ENCODE measurements at regions not wholly inside any gene's neighbourhood (a gene's known extent, or its start where the extent isn't known, plus 50 kb on each side); places are given as distances from the start of the nearest gene placed in this dataset.
"Not testable (repeated sequence)": the region's sequence is repeated elsewhere in the genome, so short reads cannot be mapped to it uniquely, and the experiment has no call there.

DNA sequence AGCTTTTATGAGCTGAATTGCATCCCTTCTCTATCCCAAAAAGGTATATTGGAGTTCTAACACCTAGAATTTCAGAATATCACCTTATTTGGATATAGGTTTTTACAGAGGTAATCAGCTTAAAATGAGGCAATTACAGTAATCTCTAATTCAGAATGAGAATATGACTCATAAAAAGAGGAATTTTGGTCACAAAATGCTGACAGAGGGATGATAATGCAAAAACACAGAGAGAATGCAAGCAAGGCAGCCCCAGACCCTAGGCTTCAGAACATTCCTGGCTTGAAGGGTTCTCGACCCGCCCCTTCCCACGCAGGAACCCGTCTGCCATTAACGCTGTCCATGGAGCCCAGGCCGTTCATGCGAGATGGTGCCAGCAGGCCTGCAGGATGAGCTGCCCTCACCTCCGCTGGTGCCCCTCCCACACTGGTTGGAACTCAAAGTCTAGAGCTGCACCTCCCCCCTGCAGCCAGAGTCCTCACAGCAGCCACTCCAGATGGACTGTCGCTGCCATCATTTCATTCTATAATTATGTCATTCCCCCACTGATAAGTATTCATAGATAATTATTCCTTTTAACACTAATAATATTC, 1173.4 kb upstream of the ACO1 start:
- H3K27me3 Mint-ChIP-seq, result no peaks in the 10 kb centered on the region
- H3K36me3 Mint-ChIP-seq (ENCODE audit: low read depth), result no peaks in the 10 kb centered on the region
- POLR2A ChIA-PET, result no interaction called here
- H3K27ac Mint-ChIP-seq, result no peak overlapping the region
- no peaks in the 10 kb centered on the region for H3K9me3 Mint-ChIP-seq
- H3K4me1 Mint-ChIP-seq, result no peaks in the 10 kb centered on the region
- DNase-seq, result no peak
- CTCF ChIA-PET, result no interaction called here
- no peak overlapping the region for H3K4me3 Mint-ChIP-seq

DNA sequence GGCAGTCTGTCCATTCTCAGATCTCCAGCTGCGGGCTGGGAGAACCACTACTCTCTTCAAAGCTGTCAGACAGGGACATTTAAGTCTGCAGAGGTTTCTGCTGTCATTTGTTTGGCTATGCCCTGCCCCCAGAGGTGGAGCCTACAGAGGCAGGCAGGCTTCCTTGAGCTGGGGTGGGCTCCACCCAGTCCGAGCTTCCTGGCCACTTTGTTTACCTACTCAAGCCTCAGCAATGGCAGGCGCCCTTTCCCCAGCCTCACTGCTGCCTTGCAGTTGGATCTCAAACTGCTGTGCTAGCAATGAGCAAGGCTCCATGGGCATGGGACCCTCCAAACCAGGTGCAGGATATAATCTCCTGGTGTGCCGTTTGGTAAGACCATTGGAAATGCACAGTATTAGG, 1154.5 kb upstream of the ACO1 start:
- H3K27ac Mint-ChIP-seq; POLR2A ChIA-PET; H3K27me3 Mint-ChIP-seq; H3K4me1 Mint-ChIP-seq; CTCF ChIA-PET; H3K4me3 Mint-ChIP-seq; H3K36me3 Mint-ChIP-seq (ENCODE audit: low read depth); DNase-seq: not testable (repeated sequence)
- peaks cover 11% of the 10 kb centered on the region for H3K9me3 Mint-ChIP-seq

DNA sequence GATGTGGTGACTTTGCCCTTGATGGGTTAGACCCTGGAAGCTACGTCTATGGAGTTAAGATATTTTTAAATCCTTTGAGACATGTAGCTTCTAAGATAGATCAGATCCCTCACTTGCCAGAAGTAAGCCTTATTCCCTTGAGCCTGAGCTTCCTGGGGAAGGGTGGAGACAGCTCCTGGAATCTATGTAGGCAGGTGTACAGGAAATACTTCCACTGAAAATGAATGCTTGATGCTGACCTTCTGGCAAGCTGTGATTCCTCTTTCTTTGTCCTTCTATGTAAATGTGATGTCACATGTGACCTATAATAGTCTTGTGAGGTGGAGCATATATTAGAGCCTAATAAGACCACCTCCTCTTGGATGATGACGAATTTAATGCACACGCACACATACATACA, 1152.0 kb upstream of the ACO1 start:
- ChIA-PET POLR2A (no interaction called here), CTCF (interaction anchor here (0.5 kb wide), 1 partner anchor 567 kb away, joined by 5 read pairs; no protein-coding TSS in a partner anchor)
- no peak for DNase-seq
- H3K4me3 Mint-ChIP-seq, result no peak overlapping the region
- peaks cover 2% of the 10 kb centered on the region for H3K36me3 Mint-ChIP-seq (ENCODE audit: low read depth)
- H3K27me3 Mint-ChIP-seq, result no peaks in the 10 kb centered on the region
- H3K4me1 Mint-ChIP-seq, result peaks cover 5% of the 10 kb centered on the region
- peaks cover 13% of the 10 kb centered on the region for H3K9me3 Mint-ChIP-seq
- no peak overlapping the region for H3K27ac Mint-ChIP-seq

DNA sequence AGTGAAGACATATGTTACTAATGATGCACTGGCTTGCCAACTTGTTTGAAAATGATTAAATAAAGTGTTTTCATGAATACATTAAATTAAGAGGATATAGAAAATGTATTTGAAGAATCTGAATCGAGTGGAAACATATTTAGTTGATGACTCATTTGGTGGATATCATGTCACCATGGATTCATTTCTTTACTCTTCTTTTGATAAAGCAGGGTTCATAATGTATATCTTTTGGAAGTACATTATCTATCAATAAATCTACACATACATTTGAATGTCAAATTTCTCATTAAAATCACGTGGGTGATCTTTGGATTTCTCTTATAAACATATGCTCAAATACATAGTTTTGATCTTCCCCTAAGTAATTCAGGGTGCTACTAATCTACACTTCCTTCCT, 1148.1 kb upstream of the ACO1 start:
- no peak for DNase-seq

DNA sequence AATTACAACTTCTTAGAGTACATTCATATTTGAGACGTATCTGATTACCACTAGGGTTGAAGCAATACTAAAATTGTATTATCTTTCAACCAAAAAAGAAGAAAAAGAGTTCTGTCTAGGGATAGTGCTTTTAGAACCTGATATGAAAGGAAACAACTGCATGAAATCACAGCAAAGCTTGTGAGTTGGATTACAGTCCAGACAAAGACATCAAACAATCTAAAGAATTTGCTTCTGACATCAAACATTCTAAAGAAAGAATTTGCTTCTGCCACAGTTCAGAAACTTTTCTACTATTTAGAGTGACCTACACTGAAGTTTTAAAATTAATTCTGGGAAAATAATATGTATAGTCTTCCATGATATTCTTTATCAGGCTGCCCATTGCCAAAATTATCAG, 1141.1 kb upstream of the ACO1 start:
- CTCF ChIA-PET, result no interaction called here
- H3K4me3 Mint-ChIP-seq, result no peak overlapping the region
- POLR2A ChIA-PET, result no interaction called here

More for the DNA sequence above, 1148.1 kb upstream of the ACO1 start:
- H3K27ac Mint-ChIP-seq, result no peak overlapping the region
- POLR2A ChIA-PET, result no interaction called here
- H3K36me3 Mint-ChIP-seq (ENCODE audit: low read depth), result no peaks in the 10 kb centered on the region
- peaks cover 5% of the 10 kb centered on the region for H3K4me1 Mint-ChIP-seq
- H3K9me3 Mint-ChIP-seq, result peaks cover 2% of the 10 kb centered on the region
- H3K27me3 Mint-ChIP-seq, result no peaks in the 10 kb centered on the region
- CTCF ChIA-PET, result no interaction called here
- no peak overlapping the region for H3K4me3 Mint-ChIP-seq

DNA sequence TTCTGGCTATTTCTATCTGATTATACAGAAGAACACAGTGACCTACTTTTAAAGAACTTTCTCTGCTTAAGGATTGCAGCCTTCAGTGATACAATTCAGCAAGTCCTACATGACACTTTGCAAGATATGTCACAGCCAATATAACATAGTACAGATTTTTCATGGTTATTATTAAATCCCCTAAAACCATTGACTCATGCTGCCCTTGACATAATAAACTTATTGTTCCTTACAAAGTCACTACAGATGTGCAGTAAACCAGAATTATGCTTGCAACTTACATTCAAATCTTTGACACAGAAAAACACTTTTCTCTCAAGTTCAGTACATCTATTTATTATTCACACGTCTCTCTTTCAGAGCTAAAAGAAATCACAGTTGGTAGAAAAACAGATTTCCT, 1136.3 kb upstream of the ACO1 start:
- no peaks in the 10 kb centered on the region for H3K27me3 Mint-ChIP-seq
- POLR2A ChIA-PET, result no interaction called here
- H3K9me3 Mint-ChIP-seq, result peaks cover 6% of the 10 kb centered on the region
- no peak overlapping the region for H3K4me3 Mint-ChIP-seq
- H3K36me3 Mint-ChIP-seq (ENCODE audit: low read depth), result no peaks in the 10 kb centered on the region
- CTCF ChIA-PET, result no interaction called here
- no peak overlapping the region for H3K27ac Mint-ChIP-seq
- DNase-seq, result no peak
- H3K4me1 Mint-ChIP-seq, result no peaks in the 10 kb centered on the region

More for the DNA sequence above, 1141.1 kb upstream of the ACO1 start:
- H3K27me3 Mint-ChIP-seq, result no peaks in the 10 kb centered on the region
- no peaks in the 10 kb centered on the region for H3K4me1 Mint-ChIP-seq
- no peak overlapping the region for H3K27ac Mint-ChIP-seq
- DNase-seq, result no peak
- H3K9me3 Mint-ChIP-seq, result no peaks in the 10 kb centered on the region
- H3K36me3 Mint-ChIP-seq (ENCODE audit: low read depth), result no peaks in the 10 kb centered on the region

DNA sequence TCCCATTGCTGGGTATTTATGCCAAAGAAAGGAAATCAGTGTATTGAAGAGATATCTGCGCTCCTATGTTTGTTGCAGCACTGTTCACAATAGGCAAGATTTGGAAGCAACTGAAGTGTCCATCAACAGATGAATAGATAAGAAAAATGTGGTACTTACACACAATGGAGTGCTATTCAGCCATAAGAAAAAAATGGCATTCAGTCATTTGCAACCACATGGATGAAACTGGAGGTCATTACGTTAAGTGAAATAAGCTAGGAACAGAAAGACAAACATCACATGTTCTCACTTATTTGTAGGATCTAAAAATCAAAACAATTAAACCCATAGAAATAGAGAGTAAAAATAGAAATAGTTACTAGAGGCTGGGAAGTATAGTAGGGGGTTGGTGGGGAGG, 1133.1 kb upstream of the ACO1 start:
- ChIA-PET CTCF (no interaction called here), POLR2A (no interaction called here)
- Mint-ChIP-seq H3K36me3 (ENCODE audit: low read depth) (no peaks in the 10 kb centered on the region), H3K4me1 (no peaks in the 10 kb centered on the region), H3K27ac (no peak overlapping the region), H3K9me3 (peaks cover 6% of the 10 kb centered on the region), H3K4me3 (no peak overlapping the region), H3K27me3 (no peaks in the 10 kb centered on the region)
- DNase-seq, result no peak

DNA sequence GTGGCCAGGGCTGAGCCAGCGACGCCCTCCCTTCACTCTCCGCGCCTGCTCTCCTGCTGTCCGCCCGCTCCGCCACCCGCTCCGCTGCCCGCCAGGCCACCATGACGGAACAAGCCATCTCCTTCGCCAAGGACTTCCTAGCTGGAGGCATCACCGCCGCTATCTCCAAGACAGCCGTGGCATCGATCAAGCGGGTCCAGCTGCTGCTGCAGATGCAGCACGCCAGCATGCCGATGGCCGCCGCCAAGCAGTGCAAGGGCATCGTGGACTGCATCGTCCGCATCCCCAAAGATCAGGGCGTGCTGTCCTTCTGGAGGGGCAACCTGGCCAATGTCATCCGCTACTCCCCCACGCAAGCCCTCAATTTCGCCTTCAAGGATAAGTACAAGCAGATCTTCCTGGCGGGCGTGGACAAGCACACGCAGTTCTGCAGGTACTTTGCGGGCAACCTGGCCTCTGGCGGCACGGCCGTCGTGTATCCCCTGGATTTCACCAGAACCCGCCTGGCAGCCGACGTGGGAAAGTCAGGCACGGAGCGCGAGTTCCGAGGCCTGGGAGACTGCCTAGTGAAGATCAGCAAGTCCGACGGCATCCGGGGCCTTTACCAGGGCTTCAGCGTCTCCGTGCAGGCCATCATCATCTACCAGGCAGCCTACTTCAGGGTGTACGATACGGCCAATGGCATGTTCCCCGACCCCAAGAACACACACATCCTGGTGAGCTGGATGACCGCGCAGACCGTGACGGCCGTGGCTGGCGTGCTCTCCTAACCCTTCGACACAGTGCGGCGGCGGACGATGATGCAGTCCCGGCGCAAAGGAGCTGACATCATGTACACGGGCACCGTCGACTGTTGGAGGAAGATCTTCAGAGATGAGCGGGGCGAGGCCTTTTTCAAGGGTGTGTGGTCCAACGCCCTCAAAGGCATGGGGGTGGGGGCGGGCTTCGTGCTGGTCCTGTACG, 1130.4 kb upstream of the ACO1 start:
- CTCF ChIA-PET, result interaction anchor here (0.6 kb wide), 1 partner anchor 15 kb away, joined by 5 read pairs; no protein-coding TSS in a partner anchor
- POLR2A ChIA-PET, result no interaction called here
- Mint-ChIP-seq H3K4me3 (no peak overlapping the region), H3K9me3 (peaks cover 6% of the 10 kb centered on the region), H3K36me3 (ENCODE audit: low read depth) (no peaks in the 10 kb centered on the region), H3K4me1 (no peaks in the 10 kb centered on the region), H3K27ac (no peak overlapping the region), H3K27me3 (no peaks in the 10 kb centered on the region)
- DNase-seq, result no peak

DNA sequence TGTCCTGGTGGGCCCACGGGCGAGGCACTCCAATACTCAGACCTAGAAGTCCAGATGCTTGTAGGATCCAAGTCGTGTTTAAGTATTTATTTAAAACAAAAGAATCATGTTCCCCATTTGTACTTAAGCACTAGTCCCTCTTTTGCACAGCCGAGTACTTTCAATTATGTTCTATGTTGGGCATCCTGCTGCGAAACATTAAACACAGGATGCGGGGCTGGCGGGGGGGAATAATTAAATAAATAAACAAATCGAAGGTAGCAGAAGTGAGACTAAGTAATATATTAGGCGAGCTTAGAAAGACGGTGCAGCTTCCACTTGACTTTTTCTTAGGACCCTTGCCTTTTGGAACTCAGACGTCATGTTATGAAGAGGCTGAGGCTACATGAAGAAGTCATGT, 1129.2 kb upstream of the ACO1 start:
- Mint-ChIP-seq H3K9me3 (peaks cover 6% of the 10 kb centered on the region), H3K27ac (no peak overlapping the region), H3K4me3 (no peak overlapping the region), H3K4me1 (peaks cover 6% of the 10 kb centered on the region), H3K27me3 (no peaks in the 10 kb centered on the region), H3K36me3 (ENCODE audit: low read depth) (no peaks in the 10 kb centered on the region)
- POLR2A ChIA-PET, result no interaction called here
- no peak for DNase-seq
- CTCF ChIA-PET, result no interaction called here

DNA sequence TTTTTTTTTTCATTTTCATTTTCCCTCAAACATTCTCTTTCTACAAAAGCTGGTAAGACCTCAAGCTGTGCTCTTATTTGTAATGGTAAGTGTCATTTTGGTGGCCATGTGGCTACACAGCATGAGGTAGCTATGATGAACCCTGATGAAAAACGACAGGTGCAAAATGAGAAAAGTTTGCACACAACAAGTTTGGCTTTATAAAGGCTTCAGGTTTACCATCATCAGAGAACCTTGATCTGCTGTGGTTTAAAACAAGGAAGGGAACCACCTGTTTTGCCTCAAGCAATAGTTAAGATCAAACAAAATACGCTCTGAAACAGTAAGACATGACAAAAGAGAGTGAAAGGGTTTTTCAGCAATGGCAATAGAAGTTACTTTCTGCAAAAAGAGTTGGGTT, 1124.6 kb upstream of the ACO1 start:
- Mint-ChIP-seq H3K27ac (peak overlapping the region; percentile 84), H3K9me3 (no peaks in the 10 kb centered on the region), H3K36me3 (ENCODE audit: low read depth) (no peaks in the 10 kb centered on the region), H3K27me3 (no peaks in the 10 kb centered on the region), H3K4me3 (no peak overlapping the region), H3K4me1 (peaks cover 11% of the 10 kb centered on the region)
- CTCF ChIA-PET, result no interaction called here
- POLR2A ChIA-PET, result interaction anchor here (0.6 kb wide), 1 partner anchor 20 kb away, joined by 4 read pairs; no protein-coding TSS in a partner anchor
- peak; percentile 23 for DNase-seq

DNA sequence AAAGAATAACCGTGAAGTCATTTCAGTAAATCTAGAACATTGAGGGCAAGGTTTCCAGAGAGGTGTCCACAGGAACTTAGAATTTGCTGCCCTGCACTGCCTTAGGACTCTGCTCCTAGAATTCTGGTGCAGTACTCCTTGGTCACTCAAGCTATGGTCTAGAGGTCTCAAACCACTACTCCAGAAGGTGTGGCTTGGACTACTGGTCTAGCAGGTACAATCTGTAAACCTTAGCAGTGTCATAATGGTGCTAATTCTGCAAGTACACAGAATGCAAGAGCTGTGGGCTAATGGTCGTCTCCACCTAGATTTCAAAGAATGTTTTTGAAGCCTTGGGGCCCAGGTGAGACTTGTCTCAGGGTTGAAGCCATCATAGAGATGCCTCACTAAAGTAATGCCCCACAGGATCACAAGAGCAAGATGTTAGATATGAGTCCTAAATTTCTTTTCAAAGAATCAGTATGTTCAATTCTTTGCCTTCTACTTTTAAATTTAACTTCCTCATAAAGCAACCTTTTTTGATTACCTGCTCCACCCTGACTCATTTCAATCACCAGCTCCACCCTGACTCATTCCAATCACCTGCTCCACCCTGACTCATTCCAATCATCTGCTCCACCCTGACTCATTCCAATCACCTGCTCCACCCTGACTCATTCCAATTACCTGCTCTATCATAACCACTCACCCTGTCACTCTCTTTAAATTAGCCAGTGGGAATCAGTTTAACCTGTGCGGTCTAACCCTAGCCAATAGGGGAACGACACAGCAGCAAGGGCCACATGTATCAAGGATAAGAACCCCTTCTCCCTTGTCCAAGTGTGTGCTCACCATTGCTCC, 1111.8 kb upstream of the ACO1 start:
- Mint-ChIP-seq H3K27ac (no peak overlapping the region), H3K27me3 (no peaks in the 10 kb centered on the region), H3K36me3 (ENCODE audit: low read depth) (no peaks in the 10 kb centered on the region), H3K4me1 (peaks cover 4% of the 10 kb centered on the region), H3K4me3 (no peak overlapping the region), H3K9me3 (peaks cover 3% of the 10 kb centered on the region)
- DNase-seq, result no peak
- ChIA-PET POLR2A (no interaction called here), CTCF (no interaction called here)

DNA sequence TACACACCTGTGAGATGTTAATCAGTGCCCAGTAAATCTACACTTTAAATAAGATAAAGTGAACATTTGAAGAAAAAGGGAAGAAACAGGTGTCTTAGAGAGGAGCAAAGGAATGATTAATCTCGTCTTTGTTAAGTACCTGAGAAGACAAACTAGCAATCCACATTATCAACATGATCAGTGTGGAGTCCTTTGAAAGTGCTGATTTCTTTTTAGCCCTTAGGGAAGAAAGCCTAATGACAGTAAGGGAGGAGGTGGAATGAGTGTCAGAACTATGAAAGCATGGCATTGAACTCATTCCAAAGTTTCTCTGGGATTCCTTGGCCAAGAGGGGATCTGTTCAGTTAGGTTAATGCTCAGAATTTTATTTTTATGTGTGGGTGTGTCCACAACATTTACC, 1109.0 kb upstream of the ACO1 start:
- ChIA-PET CTCF (no interaction called here), POLR2A (no interaction called here)
- Mint-ChIP-seq H3K36me3 (ENCODE audit: low read depth) (no peaks in the 10 kb centered on the region), H3K9me3 (peaks cover 3% of the 10 kb centered on the region), H3K4me1 (peaks cover 4% of the 10 kb centered on the region), H3K27ac (no peak overlapping the region), H3K4me3 (no peak overlapping the region), H3K27me3 (no peaks in the 10 kb centered on the region)
- DNase-seq, result no peak

DNA sequence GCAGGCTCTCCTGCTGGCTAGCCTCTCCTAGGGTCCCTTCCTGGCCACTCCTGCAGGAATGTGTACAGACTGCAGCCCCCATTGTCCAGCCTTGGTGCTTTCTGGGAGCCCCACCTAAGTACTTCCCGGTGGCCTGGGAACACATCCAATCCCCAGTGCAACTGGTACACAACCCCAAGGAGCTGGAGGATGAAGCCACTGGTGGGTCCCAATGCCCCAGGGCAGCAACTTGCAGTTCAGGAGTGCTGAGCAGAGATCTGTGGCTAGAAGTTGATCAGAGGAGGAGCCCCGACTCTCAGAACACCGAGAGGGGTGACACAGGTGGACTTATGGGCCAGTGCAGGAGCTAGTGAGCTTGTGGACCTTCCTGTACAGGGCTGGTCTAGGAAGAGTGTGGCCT, 1093.7 kb upstream of the ACO1 start:
- ChIA-PET POLR2A (no interaction called here), CTCF (no interaction called here)
- H3K27me3 Mint-ChIP-seq, result no peaks in the 10 kb centered on the region
- no peaks in the 10 kb centered on the region for H3K36me3 Mint-ChIP-seq (ENCODE audit: low read depth)
- DNase-seq, result no peak
- H3K4me1 Mint-ChIP-seq, result no peaks in the 10 kb centered on the region
- no peak overlapping the region for H3K27ac Mint-ChIP-seq
- no peak overlapping the region for H3K4me3 Mint-ChIP-seq
- H3K9me3 Mint-ChIP-seq, result peaks cover 21% of the 10 kb centered on the region

Measured in activated CD4-positive, alpha-beta T cell treated with anti-CD3 and anti-CD28 coated beads, Interleukin-2, amount 10 ng/mL, durations not matched to agents 7 days and 5 days (primary cell).